Kidney epithelial cell (primary cell): ENCODE measurements at regions not wholly inside any gene's neighbourhood (a gene's known extent, or its start where the extent isn't known, plus 50 kb on each side); places are given as distances from the start of the nearest gene placed in this dataset.
A peak's percentile ranks its signal among the peaks of the same experiment; 100 is the strongest.

Experiments
- DNase-seq: peaks from one replicate; pipeline ENCODE4 v3.0.0-alpha.2; 2010; ENCODE audit warnings: low read depth
- H3K27me3 ChIP-seq: 2 replicates; pipeline ENCODE4 v1.6.0; 2011; ENCODE audit warnings: low read length; ENCODE audit not compliant: control insufficient read depth, insufficient read depth
- H3K36me3 ChIP-seq: 2 replicates; pipeline ENCODE4 v1.5.1; 2011; ENCODE audit warnings: low read length; ENCODE audit not compliant: control insufficient read depth, insufficient read depth
- H3K4me3 ChIP-seq: 2 replicates; pipeline ENCODE4 v1.5.1; 2011; ENCODE audit warnings: low read depth, mild to moderate bottlenecking, control low read depth, low read length
- CTCF ChIP-seq: IDR thresholded peaks from 2 replicates; pipeline ENCODE4 v1.5.1; 2011; ENCODE audit warnings: mild to moderate bottlenecking, moderate library complexity, low read length, control low read depth, inconsistent platforms; ENCODE audit not compliant: insufficient read depth, poor library complexity, severe bottlenecking

GRCh38 chr3:107064405-107065060, 312.7 kb upstream of the CCDC54 start:
- peak; percentile 76 for TF ChIP-seq CTCF
- H3K36me3 ChIP-seq = no peaks in the 10 kb centered on the region
- no peak overlapping the region for H3K4me3 ChIP-seq
- H3K27me3 ChIP-seq = no peaks in the 10 kb centered on the region
- DNase-seq = peak; percentile 28

- no peaks in the 10 kb centered on the region for H3K36me3 ChIP-seq
- DNase-seq = no peak
- H3K27me3 ChIP-seq = no peaks in the 10 kb centered on the region
- no peak for TF ChIP-seq CTCF
- no peak overlapping the region for H3K4me3 ChIP-seq
Observed at GRCh38 chr3:107065094-107065861, 312.0 kb upstream of the CCDC54 start.

GRCh38 chr3:107067421-107067820, 309.8 kb upstream of the CCDC54 start:
- no peak for DNase-seq
- Histone ChIP-seq H3K27me3 (no peaks in the 10 kb centered on the region), H3K36me3 (no peaks in the 10 kb centered on the region), H3K4me3 (no peak overlapping the region)
- TF ChIP-seq CTCF = no peak

GRCh38 chr3:107068980-107069379, 308.3 kb upstream of the CCDC54 start:
- H3K27me3 ChIP-seq = no peaks in the 10 kb centered on the region
- DNase-seq = peak; percentile 41
- TF ChIP-seq CTCF = no peak
- no peaks in the 10 kb centered on the region for H3K36me3 ChIP-seq
- no peak overlapping the region for H3K4me3 ChIP-seq

GRCh38 chr3:107076946-107077345, 300.3 kb upstream of the CCDC54 start:
- Histone ChIP-seq H3K4me3 (no peak overlapping the region), H3K36me3 (no peaks in the 10 kb centered on the region), H3K27me3 (no peaks in the 10 kb centered on the region)
- TF ChIP-seq CTCF = no peak
- DNase-seq = no peak
